B cell (primary cell): ENCODE measurements at regions not wholly inside any gene's neighbourhood (a gene's known extent, or its start where the extent isn't known, plus 50 kb on each side); places are given as distances from the start of the nearest gene placed in this dataset.

Experiments
- ATAC-seq: fragments of 200-7000 bp; cut with Tn5 transposase; one replicate; pipeline ENCODE4 v1.10.0; 2021; ENCODE audit warnings: low read depth, mild to moderate bottlenecking, moderate number of reproducible peaks, moderate library complexity
- CTCF ChIA-PET: fragments of 350-600 bp; sonication (Branson Sonifier 250); formaldehyde crosslinking; loops from one replicate; lab custom pipeline; 2021; ENCODE audit warnings: antibody characterized with exemption, inconsistent platforms; lab: Charles Lee
- POLR2A ChIA-PET: fragments of 350-600 bp; sonication (Branson Sonifier 250); formaldehyde crosslinking; loops from one replicate; lab custom pipeline; 2021; ENCODE audit warnings: antibody characterized with exemption; lab: Charles Lee
- DNase-seq: peaks from one replicate; pipeline ENCODE4 v3.0.0; 2013
- H2AFZ ChIP-seq: 2 replicates; pipeline ENCODE4 v1.6.1; 2012; ENCODE audit warnings: mild to moderate bottlenecking, low read depth, low read length; ENCODE audit not compliant: insufficient read depth, poor library complexity, severe bottlenecking
- H3K27ac ChIP-seq, 2 donors: 1 replicate in 1 of 2; 2 replicates in 1 of 2; pipeline ENCODE4 v1.5.1; 2012 to 2013; ENCODE audit warnings: low read length in 2 of 2, mild to moderate bottlenecking in 2 of 2, moderate library complexity in 1 of 2
- H3K27me3 ChIP-seq, 4 experiments: fragments of 200-600 bp in 1 of 4; sonication (generic) in 1 of 4; replicated peaks in 1 of 4; 1 replicate in 2 of 4; 2 replicates in 2 of 4; pipeline versions ENCODE4 v1.6.1 to v1.7.0; 2013 to 2016; ENCODE audit warnings: low read length in 3 of 4, mild to moderate bottlenecking in 2 of 4, mixed read lengths in 1 of 4, moderate library complexity in 1 of 4; ENCODE audit not compliant: insufficient read depth in 4 of 4, control insufficient read depth in 3 of 4; ENCODE audit errors: control extremely low read depth in 1 of 4
- H3K36me3 ChIP-seq, 2 experiments: replicated peaks in 1 of 2; 1 replicate in 1 of 2; 2 replicates in 1 of 2; pipeline versions ENCODE4 v1.6.1 to v1.7.1; 2013; ENCODE audit warnings: low read length in 1 of 2; ENCODE audit not compliant: insufficient read depth in 2 of 2, control insufficient read depth in 1 of 2; ENCODE audit errors: control extremely low read depth in 1 of 2, extremely low read depth in 1 of 2
- H3K4me1 ChIP-seq, 2 donors: fragments of 200-600 bp in 1 of 2; sonication (generic) in 1 of 2; 1 replicate in 1 of 2; 2 replicates in 1 of 2; pipeline versions ENCODE4 v1.5.1 to v1.6.1; 2013 to 2017; ENCODE audit warnings: low read length in 2 of 2; ENCODE audit not compliant: control insufficient read depth in 2 of 2, insufficient read depth in 2 of 2
- H3K4me2 ChIP-seq: replicated peaks from 2 replicates; pipeline ENCODE3; 2012; ENCODE audit warnings: mild to moderate bottlenecking, low read depth, low read length; ENCODE audit not compliant: poor library complexity, severe bottlenecking
- H3K4me3 ChIP-seq, 5 experiments: fragments of 200-600 bp in 1 of 5; sonication (generic) in 1 of 5; 1 replicate in 3 of 5; 2 replicates in 2 of 5; pipeline versions ENCODE4 v1.5.1 to v1.7.0; 2011 to 2016; ENCODE audit warnings: low read length in 4 of 5, mild to moderate bottlenecking in 4 of 5, low read depth in 2 of 5, control low read depth in 1 of 5, moderate library complexity in 1 of 5; ENCODE audit not compliant: insufficient read depth in 1 of 5; ENCODE audit errors: control extremely low read depth in 1 of 5, extremely low read depth in 1 of 5
- H3K79me2 ChIP-seq: fragments of 200-600 bp; sonication (generic); one replicate; pipeline ENCODE4 v1.6.0; 2016; ENCODE audit warnings: low read length; ENCODE audit not compliant: control insufficient read depth, insufficient read depth
- H3K9ac ChIP-seq: fragments of 200-600 bp; sonication (generic); 2 replicates; pipeline ENCODE4 v1.6.1; 2017; ENCODE audit warnings: mild to moderate bottlenecking, low read length, moderate library complexity
- H3K9me3 ChIP-seq, 3 donors: one replicate each; pipeline versions ENCODE4 v1.6.1 to v1.7.1; 2013; ENCODE audit warnings: low read length in 2 of 3; ENCODE audit not compliant: control insufficient read depth in 2 of 3, insufficient read depth in 1 of 3; ENCODE audit errors: control extremely low read depth in 1 of 3
- H4K20me1 ChIP-seq: 2 replicates; pipeline ENCODE4 v1.6.0; 2012; ENCODE audit warnings: mild to moderate bottlenecking, low read length; ENCODE audit not compliant: insufficient read depth, control insufficient read depth, poor library complexity, severe bottlenecking
- H3K27ac Mint-ChIP-seq: one replicate; pipeline ENCODE4 v1.8.0; 2021; ENCODE audit warnings: mixed read lengths
- H3K27me3 Mint-ChIP-seq: one replicate; pipeline ENCODE4 v1.8.0; 2021; ENCODE audit warnings: mixed read lengths
- H3K4me1 Mint-ChIP-seq: one replicate; pipeline ENCODE4 v1.8.0; 2021; ENCODE audit warnings: mixed read lengths
- H3K4me3 Mint-ChIP-seq: one replicate; pipeline ENCODE4 v1.8.0; 2021; ENCODE audit warnings: mixed read lengths
- H3K9me3 Mint-ChIP-seq: one replicate; pipeline ENCODE4 v1.8.0; 2022; ENCODE audit warnings: mixed read lengths; ENCODE audit not compliant: insufficient read depth
- EZH2 ChIP-seq: IDR thresholded peaks from 2 replicates; pipeline ENCODE4 v1.6.1; 2012; ENCODE audit warnings: borderline replicate concordance, low read depth, mild to moderate bottlenecking, moderate library complexity, low read length; ENCODE audit not compliant: insufficient read depth, poor library complexity, severe bottlenecking
- WGBS: methylation state at CpG from one replicate; pipeline ENCODE4 v1.1.5; 2013; ENCODE audit warnings: missing lambda C conversion rate; ENCODE audit not compliant: insufficient coverage; 5-methylcytosine and 5-hydroxymethylcytosine counted together
- intact Hi-C: fragments of 100-400 bp; cut with micrococcal nuclease; formaldehyde crosslinking; loops from one replicate; pipeline ENCODE4 v1.10.0; 2022
- TF ChIP-seq, protein P1 (sequence below): fragments of 200-600 bp; IDR thresholded peaks from one replicate; pipeline ENCODE4 v1.8.0; 2022; ENCODE audit warnings: antibody characterized with exemption, mild to moderate bottlenecking

GRCh38 chr7:109354552-109354951, 784.9 kb downstream of the DNAJB9 start:
- H3K9me3 Mint-ChIP-seq, result no peaks in the 10 kb centered on the region
- H3K4me2 ChIP-seq, result no peak overlapping the region
- ChIA-PET POLR2A (no interaction called here), CTCF (no interaction called here)
- H3K4me1 ChIP-seq, result no peaks in the 10 kb centered on the region
- no peaks in the 10 kb centered on the region for H3K27me3 ChIP-seq
- WGBS, result no CpG with 5 or more reads among the region's 1 CpG
- H2AFZ ChIP-seq, result no peak overlapping the region
- TF ChIP-seq EZH2, result no peak
- TF ChIP-seq, protein P1, sequence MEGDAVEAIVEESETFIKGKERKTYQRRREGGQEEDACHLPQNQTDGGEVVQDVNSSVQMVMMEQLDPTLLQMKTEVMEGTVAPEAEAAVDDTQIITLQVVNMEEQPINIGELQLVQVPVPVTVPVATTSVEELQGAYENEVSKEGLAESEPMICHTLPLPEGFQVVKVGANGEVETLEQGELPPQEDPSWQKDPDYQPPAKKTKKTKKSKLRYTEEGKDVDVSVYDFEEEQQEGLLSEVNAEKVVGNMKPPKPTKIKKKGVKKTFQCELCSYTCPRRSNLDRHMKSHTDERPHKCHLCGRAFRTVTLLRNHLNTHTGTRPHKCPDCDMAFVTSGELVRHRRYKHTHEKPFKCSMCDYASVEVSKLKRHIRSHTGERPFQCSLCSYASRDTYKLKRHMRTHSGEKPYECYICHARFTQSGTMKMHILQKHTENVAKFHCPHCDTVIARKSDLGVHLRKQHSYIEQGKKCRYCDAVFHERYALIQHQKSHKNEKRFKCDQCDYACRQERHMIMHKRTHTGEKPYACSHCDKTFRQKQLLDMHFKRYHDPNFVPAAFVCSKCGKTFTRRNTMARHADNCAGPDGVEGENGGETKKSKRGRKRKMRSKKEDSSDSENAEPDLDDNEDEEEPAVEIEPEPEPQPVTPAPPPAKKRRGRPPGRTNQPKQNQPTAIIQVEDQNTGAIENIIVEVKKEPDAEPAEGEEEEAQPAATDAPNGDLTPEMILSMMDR, result no peak
- ATAC-seq (no peak), DNase-seq (no peak)
- no peaks in the 10 kb centered on the region for H3K79me2 ChIP-seq
- H3K4me1 Mint-ChIP-seq, result no peaks in the 10 kb centered on the region
- no peaks in the 10 kb centered on the region for H3K27me3 Mint-ChIP-seq
- H3K9ac ChIP-seq, result no peak overlapping the region
- H3K27ac ChIP-seq, result no peak overlapping the region
- no peaks in the 10 kb centered on the region for H4K20me1 ChIP-seq
- intact Hi-C loops, result no loop called here
- no peak overlapping the region for H3K4me3 Mint-ChIP-seq
- no peaks in the 10 kb centered on the region for H3K9me3 ChIP-seq
- H3K36me3 ChIP-seq, result no peaks in the 10 kb centered on the region
- H3K27ac Mint-ChIP-seq, result no peak overlapping the region
- no peak overlapping the region for H3K4me3 ChIP-seq

DNA sequence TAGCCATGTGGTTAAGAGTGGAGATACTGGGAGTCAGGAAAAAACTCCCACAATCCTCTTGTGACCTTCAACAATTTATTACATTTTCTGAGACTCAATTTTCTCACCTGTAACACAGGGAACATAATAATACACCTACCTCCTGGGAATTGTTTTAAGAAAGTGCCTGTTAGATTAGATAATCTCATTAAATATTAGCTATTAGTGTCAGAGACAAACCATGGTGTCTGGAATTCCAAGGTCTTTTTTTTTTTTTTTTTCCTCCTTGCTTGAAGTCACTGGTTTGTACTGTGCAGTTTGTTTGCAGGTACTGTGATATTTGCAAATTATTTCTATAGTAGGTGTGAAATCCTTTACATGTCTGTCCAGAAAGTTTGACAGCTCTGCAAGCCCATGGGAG, 806.1 kb downstream of the DNAJB9 start:
- no peak for ATAC-seq
- H3K9me3 Mint-ChIP-seq, result peaks cover 8% of the 10 kb centered on the region
- no peak overlapping the region for H3K4me3 Mint-ChIP-seq
- intact Hi-C loops, result no loop called here
- TF ChIP-seq, protein P1, result no peak
- ChIA-PET CTCF (no interaction called here), POLR2A (no interaction called here)
- Histone ChIP-seq H3K4me3 (no peak overlapping the region), H3K4me1 (no peaks in the 10 kb centered on the region), H3K27ac (no peak overlapping the region), H3K79me2 (no peaks in the 10 kb centered on the region), H3K4me2 (no peak overlapping the region), H3K9ac (no peak overlapping the region), H3K9me3 (no peaks in the 10 kb centered on the region), H3K36me3 (no peaks in the 10 kb centered on the region), H3K27me3 (no peaks in the 10 kb centered on the region), H2AFZ (no peak overlapping the region), H4K20me1 (no peaks in the 10 kb centered on the region)
- DNase-seq, result no peak
- no peaks in the 10 kb centered on the region for H3K27me3 Mint-ChIP-seq
- H3K27ac Mint-ChIP-seq, result no peak overlapping the region
- no peaks in the 10 kb centered on the region for H3K4me1 Mint-ChIP-seq
